Suprapubic skin (tissue), 4 donors: ENCODE measurements at regions not wholly inside any gene's neighbourhood (a gene's known extent, or its start where the extent isn't known, plus 50 kb on each side); places are given as distances from the start of the nearest gene placed in this dataset.

Source experiments
- POLR2A ChIP-seq, 2 donors: fragments of 450-650 bp; IDR thresholded peaks; one replicate each; pipeline ENCODE4 v1.6.1; 2017; ENCODE audit warnings: antibody characterized with exemption in 2 of 2, mild to moderate bottlenecking in 2 of 2, moderate library complexity in 2 of 2
- POLR2AphosphoS5 ChIP-seq, 3 donors: sonication (generic); formaldehyde crosslinking; IDR thresholded peaks; one replicate each; pipeline ENCODE4 v1.6.1; 2017; ENCODE audit warnings: antibody characterized with exemption in 3 of 3

DNA sequence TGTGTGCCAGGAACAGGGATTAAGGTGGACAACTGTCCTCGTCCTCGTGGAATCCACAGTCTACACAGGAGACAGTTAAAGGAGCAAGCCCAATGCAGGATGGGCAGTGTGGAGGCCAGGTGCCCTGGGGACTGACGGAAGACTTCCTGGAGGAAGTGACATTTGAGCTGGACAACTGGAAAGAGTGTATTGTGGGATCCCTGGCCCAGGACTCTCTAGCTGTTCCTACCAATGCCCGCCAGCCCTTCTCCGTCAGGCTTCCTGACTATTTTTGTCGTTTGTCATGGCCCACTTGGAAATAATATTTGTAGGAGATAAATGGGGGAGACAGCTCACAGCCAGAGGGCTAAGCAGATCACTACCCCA is 235.3 kb downstream of the TOMM20 start:
- TF ChIP-seq POLR2A (IDR thresholded peaks at IDR 0.05): no peak
- no peak for TF ChIP-seq POLR2AphosphoS5 (IDR thresholded peaks at IDR 0.05)
